VCaP (cell line): ENCODE measurements at regions not wholly inside any gene's neighbourhood (a gene's known extent, or its start where the extent isn't known, plus 50 kb on each side); places are given as distances from the start of the nearest gene placed in this dataset.

ENCODE experiments used
- H3K27ac ChIP-seq: fragments of 450-650 bp; 2 replicates; pipeline ENCODE4 v1.5.1; 2017
- TF ChIP-seq, protein P1 (sequence below): fragments of 450-650 bp; conservative IDR thresholded peaks from 2 replicates; pipeline ENCODE4 v1.5.1; 2017; ENCODE audit warnings: mild to moderate bottlenecking, moderate library complexity

DNA sequence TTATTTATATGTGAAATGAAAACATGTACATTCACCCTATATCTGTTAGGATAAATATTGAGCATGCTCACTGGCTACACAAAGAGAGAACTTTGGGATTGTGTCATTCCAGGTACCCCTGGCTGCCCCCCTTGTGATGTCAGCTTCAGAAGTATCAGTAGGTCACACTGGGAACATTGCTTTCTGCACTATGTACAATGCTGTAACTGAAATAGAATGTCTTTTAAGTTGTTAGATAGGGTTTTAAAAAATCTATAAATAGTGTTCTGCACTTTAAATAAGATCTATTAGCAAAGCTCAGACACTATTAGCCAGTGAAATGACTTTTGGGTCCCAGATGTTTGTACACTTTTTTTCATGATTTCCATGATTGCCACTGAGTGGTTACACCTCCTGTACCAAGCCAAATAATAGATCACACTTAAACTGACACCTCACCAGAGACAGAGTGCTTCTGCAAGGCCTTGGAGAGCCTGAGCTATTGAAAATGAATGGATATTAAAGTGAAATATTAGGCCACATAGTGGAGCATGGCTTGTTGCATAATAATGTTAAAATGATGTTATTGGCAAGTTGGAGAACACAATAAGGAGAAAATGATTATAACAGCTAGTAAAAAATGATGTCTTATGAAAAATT, 297.0 kb upstream of the NXPH2 start:
- H3K27ac ChIP-seq = no peak overlapping the region
- TF ChIP-seq, protein P1, sequence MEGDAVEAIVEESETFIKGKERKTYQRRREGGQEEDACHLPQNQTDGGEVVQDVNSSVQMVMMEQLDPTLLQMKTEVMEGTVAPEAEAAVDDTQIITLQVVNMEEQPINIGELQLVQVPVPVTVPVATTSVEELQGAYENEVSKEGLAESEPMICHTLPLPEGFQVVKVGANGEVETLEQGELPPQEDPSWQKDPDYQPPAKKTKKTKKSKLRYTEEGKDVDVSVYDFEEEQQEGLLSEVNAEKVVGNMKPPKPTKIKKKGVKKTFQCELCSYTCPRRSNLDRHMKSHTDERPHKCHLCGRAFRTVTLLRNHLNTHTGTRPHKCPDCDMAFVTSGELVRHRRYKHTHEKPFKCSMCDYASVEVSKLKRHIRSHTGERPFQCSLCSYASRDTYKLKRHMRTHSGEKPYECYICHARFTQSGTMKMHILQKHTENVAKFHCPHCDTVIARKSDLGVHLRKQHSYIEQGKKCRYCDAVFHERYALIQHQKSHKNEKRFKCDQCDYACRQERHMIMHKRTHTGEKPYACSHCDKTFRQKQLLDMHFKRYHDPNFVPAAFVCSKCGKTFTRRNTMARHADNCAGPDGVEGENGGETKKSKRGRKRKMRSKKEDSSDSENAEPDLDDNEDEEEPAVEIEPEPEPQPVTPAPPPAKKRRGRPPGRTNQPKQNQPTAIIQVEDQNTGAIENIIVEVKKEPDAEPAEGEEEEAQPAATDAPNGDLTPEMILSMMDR = no peak

DNA sequence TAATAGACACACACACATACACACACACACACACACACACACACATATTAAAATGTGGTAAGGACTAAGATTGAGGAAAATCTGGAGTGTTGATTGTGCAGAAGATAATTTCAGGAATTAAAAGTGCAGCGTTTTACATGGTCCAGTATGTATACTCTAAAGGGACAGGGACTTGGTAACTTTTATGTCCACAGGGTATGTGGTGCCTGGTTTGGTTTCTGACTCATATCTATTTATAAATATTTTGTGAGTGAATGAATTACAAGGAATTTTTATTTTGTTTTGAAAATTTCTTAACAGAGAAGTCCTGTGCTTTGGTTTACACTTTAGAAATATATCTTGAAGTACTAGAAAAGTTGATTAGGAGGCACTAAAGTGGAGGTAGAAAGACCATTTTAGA, 287.7 kb upstream of the NXPH2 start:
- TF ChIP-seq, protein P1 = no peak

DNA sequence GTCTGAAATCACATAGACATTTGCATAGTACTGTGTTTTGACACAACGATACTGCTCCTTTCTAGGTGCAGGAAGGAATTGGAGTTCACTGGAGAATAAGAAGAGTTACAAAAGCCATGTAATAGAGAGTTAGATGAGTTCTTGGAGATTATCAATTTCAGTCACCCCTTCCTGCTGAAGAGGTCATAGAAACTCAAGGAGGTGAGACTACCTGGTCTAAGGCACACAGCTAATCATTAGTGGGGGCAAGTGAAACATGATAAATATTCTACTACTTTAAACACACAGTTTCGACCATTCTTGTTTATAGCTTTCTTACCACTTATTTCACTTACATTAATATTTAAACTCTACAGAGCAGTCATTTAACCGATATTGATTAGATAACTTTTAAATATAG, 286.9 kb upstream of the NXPH2 start:
- H3K27ac ChIP-seq = no peak overlapping the region
- TF ChIP-seq, protein P1 = no peak

More for the DNA sequence above, 287.7 kb upstream of the NXPH2 start:
- H3K27ac ChIP-seq = no peak overlapping the region

DNA sequence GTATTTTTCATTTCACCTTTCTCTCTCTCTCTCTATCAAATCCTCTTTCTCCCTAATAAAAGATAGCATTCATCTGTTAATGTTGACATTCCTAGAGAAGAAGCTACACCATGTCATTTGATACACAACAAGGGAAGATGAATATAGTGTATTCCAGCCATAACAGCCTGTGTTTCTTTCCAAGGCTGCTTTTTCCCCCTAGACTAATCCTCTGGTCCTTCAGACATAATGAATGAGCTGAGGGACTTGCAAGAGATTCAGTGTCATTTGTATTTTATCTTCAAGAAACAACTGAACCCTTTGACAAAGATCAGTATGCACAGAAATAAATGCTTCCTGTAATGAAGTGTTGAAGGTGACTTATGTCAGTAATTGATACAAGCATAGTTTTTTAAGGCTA, 284.0 kb upstream of the NXPH2 start:
- H3K27ac ChIP-seq = no peak overlapping the region
- TF ChIP-seq, protein P1 = no peak

DNA sequence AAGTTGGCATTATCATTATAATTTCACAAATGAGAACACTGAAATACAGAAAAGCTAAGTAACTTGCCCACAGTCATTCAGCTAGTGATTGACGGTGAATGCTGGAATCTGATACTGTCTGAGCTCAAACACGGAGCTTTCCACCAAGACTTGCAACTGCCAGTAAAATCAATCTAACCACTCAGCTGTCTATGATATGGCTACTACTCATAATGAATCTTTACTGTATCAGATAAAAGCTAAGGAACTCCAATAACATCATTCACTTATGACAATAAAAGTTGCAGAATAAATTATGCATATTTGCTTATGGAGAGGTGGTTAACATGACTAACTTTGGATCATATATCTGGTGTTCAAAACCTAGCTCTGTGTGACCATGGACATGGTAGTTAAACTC, 279.4 kb upstream of the NXPH2 start:
- no peak overlapping the region for H3K27ac ChIP-seq
- TF ChIP-seq, protein P1 = no peak

DNA sequence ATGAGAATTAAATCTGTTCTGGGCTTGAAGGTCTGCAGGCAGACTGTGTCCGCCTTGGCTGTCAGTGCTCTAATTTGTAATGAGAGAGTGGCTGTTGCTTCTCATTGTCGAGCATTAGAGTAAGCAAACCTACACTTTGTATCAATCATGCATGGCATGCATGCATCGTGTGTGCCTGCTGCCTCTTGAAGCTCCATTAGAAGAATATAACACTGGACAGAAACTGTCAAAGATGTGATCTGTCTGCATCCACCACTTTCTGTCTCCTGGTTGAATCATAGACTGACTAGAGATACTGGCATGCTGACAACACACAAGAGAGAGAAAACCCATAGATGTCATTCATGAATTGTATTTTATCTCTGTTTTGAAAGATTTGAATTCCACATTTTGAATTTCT, 275.0 kb upstream of the NXPH2 start:
- TF ChIP-seq, protein P1 = no peak
- no peak overlapping the region for H3K27ac ChIP-seq

DNA sequence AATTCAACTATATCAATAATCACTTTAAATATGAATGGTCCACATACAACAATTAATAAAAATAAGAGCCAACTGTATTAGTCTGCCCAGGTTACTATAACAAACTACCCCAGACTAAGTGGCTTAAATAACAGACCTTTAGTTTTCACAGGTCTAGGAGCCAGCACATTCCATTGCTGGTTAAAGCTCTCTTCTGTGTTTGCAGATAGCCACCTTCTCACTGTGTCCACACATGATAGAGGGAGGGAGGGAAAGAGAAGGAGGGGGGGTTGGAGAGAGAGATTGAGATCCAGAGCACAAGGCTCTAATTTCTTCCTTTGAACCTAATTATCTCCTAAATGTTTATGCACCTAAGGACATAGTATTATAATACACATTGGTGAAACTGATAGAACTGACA, 267.8 kb upstream of the NXPH2 start:
- no peak overlapping the region for H3K27ac ChIP-seq
- TF ChIP-seq, protein P1 = no peak

DNA sequence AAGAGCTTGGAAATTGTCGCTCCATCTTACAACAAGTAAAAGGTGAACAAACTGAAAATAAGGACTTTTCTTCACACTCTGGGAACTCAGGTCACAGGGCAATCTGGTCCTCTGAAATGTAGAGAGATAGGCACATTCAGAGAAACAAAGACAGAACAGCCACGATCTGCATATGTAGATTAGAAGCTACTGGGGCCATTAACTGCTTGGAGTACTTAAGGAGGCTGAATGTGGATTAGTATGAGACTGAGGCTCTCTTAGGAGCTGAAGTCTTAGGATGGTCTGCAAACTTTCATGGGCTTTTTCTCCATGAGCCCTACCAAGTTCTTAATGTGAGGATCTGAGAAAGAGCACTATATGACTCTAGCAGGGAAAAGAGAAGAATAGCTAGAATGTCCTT, 265.3 kb upstream of the NXPH2 start:
- H3K27ac ChIP-seq = no peak overlapping the region
- TF ChIP-seq, protein P1 = no peak
